Mucosa of descending colon (tissue), 3 donors: ENCODE measurements at regions not wholly inside any gene's neighbourhood (a gene's known extent, or its start where the extent isn't known, plus 50 kb on each side); places are given as distances from the start of the nearest gene placed in this dataset.

Source experiments
- ATAC-seq: fragments of 200-7000 bp; cut with Tn5 transposase; one replicate; pipeline ENCODE4 v1.9.1; 2020; ENCODE audit warnings: mild to moderate bottlenecking, moderate library complexity
- DNase-seq, 3 donors: peaks; one replicate each; pipeline ENCODE4 v3.0.0-alpha.2; 2020
- H3K36me3 ChIP-seq: fragments of 200-600 bp; one replicate; pipeline ENCODE4 v1.8.0; 2021; ENCODE audit warnings: low read depth, mild to moderate bottlenecking
- H3K4me1 ChIP-seq: fragments of 200-600 bp; one replicate; pipeline ENCODE4 v1.8.0; 2021; ENCODE audit warnings: low read depth, mild to moderate bottlenecking
- H3K4me3 ChIP-seq: fragments of 200-600 bp; one replicate; pipeline ENCODE4 v1.8.0; 2021; ENCODE audit warnings: mild to moderate bottlenecking
- H3K9me3 ChIP-seq: fragments of 200-600 bp; one replicate; pipeline ENCODE4 v1.8.0; 2021; ENCODE audit warnings: mild to moderate bottlenecking
- intact Hi-C, 2 donors: fragments of 100-400 bp; cut with DNase I in 1 of 2; cut with micrococcal nuclease in 1 of 2; formaldehyde crosslinking; loops; one replicate each; pipeline versions ENCODE4 v1.11.0 to v1.11.1; 2022; cut with DNase I, micrococcal nuclease
- TF ChIP-seq, protein P1 (sequence below): fragments of 200-600 bp; IDR thresholded peaks from one replicate; pipeline ENCODE4 v1.8.0; 2022; ENCODE audit warnings: antibody characterized with exemption, mild to moderate bottlenecking
- donor health status: DM: no; HTN: no; CAD: no; lungs with moderate emphysema.
- donor health status: DM: no; HTN: no; CAD: no.
- donor health status: DM: no; HTN: yes; CAD: no.

DNA sequence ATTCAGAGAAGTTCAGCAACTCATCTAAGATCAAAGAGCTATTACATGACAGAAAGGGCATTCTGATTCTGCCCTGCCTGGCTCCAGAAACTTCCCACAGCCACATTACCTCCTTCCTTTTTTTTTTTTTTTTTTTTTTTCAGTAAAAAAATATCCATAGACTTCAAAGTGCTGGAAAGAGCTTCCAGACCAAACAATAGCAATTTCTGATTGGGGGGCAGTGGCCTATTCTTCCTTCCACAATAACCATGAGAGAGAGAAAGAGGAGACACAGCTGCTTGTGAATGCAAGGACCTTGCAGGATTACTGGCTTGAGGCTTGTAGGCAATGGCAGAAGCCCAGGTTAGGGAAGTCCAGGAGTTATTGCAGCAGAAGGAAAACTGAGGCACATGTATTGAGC lies 151.0 kb upstream of the TOX3 start:
- TF ChIP-seq, protein P1, sequence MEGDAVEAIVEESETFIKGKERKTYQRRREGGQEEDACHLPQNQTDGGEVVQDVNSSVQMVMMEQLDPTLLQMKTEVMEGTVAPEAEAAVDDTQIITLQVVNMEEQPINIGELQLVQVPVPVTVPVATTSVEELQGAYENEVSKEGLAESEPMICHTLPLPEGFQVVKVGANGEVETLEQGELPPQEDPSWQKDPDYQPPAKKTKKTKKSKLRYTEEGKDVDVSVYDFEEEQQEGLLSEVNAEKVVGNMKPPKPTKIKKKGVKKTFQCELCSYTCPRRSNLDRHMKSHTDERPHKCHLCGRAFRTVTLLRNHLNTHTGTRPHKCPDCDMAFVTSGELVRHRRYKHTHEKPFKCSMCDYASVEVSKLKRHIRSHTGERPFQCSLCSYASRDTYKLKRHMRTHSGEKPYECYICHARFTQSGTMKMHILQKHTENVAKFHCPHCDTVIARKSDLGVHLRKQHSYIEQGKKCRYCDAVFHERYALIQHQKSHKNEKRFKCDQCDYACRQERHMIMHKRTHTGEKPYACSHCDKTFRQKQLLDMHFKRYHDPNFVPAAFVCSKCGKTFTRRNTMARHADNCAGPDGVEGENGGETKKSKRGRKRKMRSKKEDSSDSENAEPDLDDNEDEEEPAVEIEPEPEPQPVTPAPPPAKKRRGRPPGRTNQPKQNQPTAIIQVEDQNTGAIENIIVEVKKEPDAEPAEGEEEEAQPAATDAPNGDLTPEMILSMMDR: no peak
- no peaks in the 10 kb centered on the region for H3K4me1 ChIP-seq
- H3K9me3 ChIP-seq: no peaks in the 10 kb centered on the region
- intact Hi-C loops: no loop called here
- H3K36me3 ChIP-seq: no peaks in the 10 kb centered on the region
- DNase-seq: no peak
- ATAC-seq: no peak
- H3K4me3 ChIP-seq: no peak overlapping the region

DNA sequence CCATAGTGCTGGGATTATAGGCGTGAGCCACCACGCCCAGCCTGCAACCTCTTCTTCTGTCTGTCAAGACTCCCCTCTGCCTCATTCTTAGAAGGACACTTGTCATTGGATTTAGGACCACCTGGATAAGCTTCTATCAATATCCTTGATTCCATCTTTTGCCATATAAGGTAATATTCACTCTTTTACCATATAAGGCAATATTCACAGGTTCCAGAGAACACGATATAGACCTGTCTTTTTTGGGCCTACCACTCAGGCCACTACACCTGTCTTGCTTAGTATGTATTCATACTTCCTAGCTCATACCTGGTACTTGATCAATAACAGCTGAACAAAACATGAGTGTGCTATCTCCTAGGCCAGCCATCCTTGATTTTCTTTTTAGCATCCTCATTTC lies 149.2 kb upstream of the TOX3 start:
- Histone ChIP-seq H3K36me3 (no peaks in the 10 kb centered on the region), H3K4me1 (no peaks in the 10 kb centered on the region), H3K9me3 (peaks cover 13% of the 10 kb centered on the region), H3K4me3 (no peak overlapping the region)
- TF ChIP-seq, protein P1: no peak
- DNase-seq (no peak), ATAC-seq (no peak)
- intact Hi-C loops: no loop called here

DNA sequence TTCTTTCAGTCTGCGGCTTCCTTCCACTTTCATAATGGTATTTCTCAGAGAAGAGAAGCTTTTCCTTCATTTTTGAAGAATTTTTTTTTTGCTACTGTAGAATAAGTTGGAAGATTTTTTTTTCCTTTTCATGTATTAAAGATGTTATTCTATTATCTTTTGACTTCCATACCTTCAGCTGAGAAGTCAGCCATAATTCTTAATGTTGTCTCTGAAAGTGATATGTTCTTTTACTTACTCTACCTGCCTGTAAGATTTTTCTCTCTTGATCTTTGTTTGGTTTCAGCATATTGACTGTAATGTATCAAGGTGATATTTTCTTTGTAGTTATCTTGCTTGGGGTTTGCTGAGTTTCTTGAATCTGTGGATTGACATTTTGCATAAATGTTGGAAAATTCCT lies 143.5 kb upstream of the TOX3 start:
- DNase-seq (no peak), ATAC-seq (no peak)
- intact Hi-C loops: no loop called here
- Histone ChIP-seq H3K9me3 (peaks cover 25% of the 10 kb centered on the region), H3K4me1 (no peaks in the 10 kb centered on the region), H3K4me3 (no peak overlapping the region), H3K36me3 (no peaks in the 10 kb centered on the region)
- TF ChIP-seq, protein P1: no peak

DNA sequence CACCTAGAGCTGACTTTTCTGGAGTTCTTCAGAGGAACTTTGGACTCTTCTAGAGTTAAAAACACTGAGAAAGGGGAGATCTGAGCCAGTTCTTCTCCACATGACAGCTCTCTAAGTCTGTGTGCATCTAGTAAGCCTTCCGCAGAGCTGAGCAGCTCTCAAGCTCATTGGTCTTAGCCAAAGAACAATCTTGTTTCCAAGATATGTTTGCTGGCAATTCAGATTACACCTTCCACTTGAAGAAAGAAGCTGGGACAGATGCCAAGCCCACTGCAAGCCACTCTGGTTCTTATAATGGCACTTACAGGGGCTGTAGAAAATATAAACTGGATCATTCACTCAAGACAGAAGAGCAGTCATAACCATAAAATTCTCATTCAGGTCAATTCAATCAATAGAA lies 134.1 kb upstream of the TOX3 start:
- Histone ChIP-seq H3K36me3 (no peaks in the 10 kb centered on the region), H3K9me3 (no peaks in the 10 kb centered on the region), H3K4me3 (no peak overlapping the region), H3K4me1 (no peaks in the 10 kb centered on the region)
- DNase-seq (no peak), ATAC-seq (no peak)
- intact Hi-C loops: no loop called here
- TF ChIP-seq, protein P1: no peak

DNA sequence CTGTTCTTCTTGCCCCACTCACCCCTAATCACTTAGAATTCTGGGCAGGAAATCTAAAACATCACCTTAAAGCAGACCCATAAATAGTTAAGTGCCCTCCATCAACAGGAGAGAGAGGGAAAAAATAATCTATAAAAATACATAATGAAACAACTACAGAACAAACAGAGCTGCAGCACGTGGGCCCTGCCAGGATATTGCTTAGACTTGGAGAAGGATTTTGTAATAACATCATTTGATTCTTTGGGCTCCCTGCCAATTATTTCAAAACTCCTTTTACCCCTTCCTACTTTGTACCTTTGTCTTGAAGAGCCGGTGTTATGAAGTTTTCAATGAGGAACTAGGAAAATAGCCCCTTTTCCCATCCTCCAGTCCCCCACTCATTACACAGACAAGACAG lies 130.6 kb upstream of the TOX3 start:
- H3K36me3 ChIP-seq: no peaks in the 10 kb centered on the region
- no peak overlapping the region for H3K4me3 ChIP-seq
- no peaks in the 10 kb centered on the region for H3K4me1 ChIP-seq
- H3K9me3 ChIP-seq: no peaks in the 10 kb centered on the region
- TF ChIP-seq, protein P1: no peak
- ATAC-seq: no peak
- DNase-seq: no peak
- intact Hi-C loops: no loop called here

DNA sequence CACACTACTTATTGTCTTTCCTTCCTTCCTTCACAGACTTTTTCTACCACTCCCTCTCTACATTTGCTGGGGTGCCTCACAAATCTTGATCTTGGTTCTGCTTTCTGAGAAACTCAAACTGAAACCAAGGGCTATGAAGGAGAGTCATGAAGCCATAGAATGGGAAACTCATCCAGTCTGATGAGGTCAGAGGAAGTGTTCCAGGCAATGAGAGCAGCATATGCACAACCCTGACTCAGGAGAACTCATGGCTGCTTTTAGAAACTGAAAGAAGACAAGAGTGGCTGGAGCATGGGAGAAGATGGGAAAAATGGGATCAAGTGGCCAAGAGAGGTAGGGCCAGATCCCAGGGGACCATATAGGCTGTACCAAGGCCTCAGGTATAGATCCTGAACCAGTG lies 130.0 kb upstream of the TOX3 start:
- no peaks in the 10 kb centered on the region for H3K9me3 ChIP-seq
- intact Hi-C loops: no loop called here

More for the DNA sequence above, 130.0 kb upstream of the TOX3 start:
- TF ChIP-seq, protein P1: no peak
- Histone ChIP-seq H3K4me3 (no peak overlapping the region), H3K36me3 (no peaks in the 10 kb centered on the region), H3K4me1 (no peaks in the 10 kb centered on the region)
- peak; percentile 50 for ATAC-seq
- no peak for DNase-seq
